ENCODE measurements at regions not wholly inside any gene's neighbourhood (a gene's known extent, or its start where the extent isn't known, plus 50 kb on each side); places are given as distances from the start of the nearest gene placed in this dataset.

DNA sequence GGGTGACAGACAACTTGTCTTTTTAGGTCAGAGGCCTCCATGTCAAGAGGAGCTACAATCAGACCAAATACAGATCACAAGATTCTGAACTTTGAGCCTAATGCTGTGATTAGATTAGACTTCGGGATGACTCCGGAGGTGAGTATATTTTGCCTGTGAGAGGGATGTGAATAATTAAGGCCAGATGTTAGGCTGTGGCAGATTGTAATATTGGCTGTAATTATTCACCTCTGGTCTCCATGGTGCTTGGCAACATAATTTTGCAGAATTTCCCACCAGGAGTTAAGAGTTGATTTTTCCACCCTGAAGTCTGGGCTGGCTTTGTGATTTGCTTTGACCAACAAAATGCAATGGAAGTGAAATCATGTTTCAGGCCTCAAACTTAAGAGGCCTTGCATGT is 108.2 kb upstream of the CWC22 start:
- TF ChIP-seq GABPA (IDR thresholded peaks at IDR 0.05; ENCODE audit: low read depth) (no peak), SPI1 (IDR thresholded peaks at IDR 0.05; ENCODE audit: borderline replicate concordance, low read depth) (no peak)
- no peaks in the 10 kb centered on the region for H3K27me3 ChIP-seq (ENCODE audit: insufficient read depth, poor library complexity, severe bottlenecking)
- no peak overlapping the region for H3K27ac ChIP-seq (replicated peaks)
- no peak overlapping the region for H3K4me3 ChIP-seq (replicated peaks; ENCODE audit: insufficient read depth, low read length)
- no peak for DNase-seq (ENCODE audit: low read depth in 1 of 2, low spot score in 1 of 2)

- Histone ChIP-seq H3K4me3 (replicated peaks; ENCODE audit: insufficient read depth, low read length) (no peak overlapping the region), H3K27ac (replicated peaks) (no peak overlapping the region), H3K27me3 (ENCODE audit: insufficient read depth, poor library complexity, severe bottlenecking) (no peaks in the 10 kb centered on the region)
- TF ChIP-seq, protein P1, sequence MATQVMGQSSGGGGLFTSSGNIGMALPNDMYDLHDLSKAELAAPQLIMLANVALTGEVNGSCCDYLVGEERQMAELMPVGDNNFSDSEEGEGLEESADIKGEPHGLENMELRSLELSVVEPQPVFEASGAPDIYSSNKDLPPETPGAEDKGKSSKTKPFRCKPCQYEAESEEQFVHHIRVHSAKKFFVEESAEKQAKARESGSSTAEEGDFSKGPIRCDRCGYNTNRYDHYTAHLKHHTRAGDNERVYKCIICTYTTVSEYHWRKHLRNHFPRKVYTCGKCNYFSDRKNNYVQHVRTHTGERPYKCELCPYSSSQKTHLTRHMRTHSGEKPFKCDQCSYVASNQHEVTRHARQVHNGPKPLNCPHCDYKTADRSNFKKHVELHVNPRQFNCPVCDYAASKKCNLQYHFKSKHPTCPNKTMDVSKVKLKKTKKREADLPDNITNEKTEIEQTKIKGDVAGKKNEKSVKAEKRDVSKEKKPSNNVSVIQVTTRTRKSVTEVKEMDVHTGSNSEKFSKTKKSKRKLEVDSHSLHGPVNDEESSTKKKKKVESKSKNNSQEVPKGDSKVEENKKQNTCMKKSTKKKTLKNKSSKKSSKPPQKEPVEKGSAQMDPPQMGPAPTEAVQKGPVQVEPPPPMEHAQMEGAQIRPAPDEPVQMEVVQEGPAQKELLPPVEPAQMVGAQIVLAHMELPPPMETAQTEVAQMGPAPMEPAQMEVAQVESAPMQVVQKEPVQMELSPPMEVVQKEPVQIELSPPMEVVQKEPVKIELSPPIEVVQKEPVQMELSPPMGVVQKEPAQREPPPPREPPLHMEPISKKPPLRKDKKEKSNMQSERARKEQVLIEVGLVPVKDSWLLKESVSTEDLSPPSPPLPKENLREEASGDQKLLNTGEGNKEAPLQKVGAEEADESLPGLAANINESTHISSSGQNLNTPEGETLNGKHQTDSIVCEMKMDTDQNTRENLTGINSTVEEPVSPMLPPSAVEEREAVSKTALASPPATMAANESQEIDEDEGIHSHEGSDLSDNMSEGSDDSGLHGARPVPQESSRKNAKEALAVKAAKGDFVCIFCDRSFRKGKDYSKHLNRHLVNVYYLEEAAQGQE (IDR thresholded peaks at IDR 0.05; ENCODE audit: insufficient replicate concordance, low read depth) = no peak
- TF ChIP-seq SPI1 (IDR thresholded peaks at IDR 0.05; ENCODE audit: borderline replicate concordance, low read depth) = no peak
- no peak for TF ChIP-seq GABPA (IDR thresholded peaks at IDR 0.05; ENCODE audit: low read depth)
- no peak for TF ChIP-seq POLR2AphosphoS5 (IDR thresholded peaks at IDR 0.05; ENCODE audit: low read depth)
- TF ChIP-seq CTCF (IDR thresholded peaks at IDR 0.05; ENCODE audit: insufficient read depth, low read length) = no peak
- no peak for DNase-seq (ENCODE audit: low read depth in 1 of 2, low spot score in 1 of 2)
Observed at GRCh38 chr2:180111901-180112300, 104.8 kb upstream of the CWC22 start.

DNA sequence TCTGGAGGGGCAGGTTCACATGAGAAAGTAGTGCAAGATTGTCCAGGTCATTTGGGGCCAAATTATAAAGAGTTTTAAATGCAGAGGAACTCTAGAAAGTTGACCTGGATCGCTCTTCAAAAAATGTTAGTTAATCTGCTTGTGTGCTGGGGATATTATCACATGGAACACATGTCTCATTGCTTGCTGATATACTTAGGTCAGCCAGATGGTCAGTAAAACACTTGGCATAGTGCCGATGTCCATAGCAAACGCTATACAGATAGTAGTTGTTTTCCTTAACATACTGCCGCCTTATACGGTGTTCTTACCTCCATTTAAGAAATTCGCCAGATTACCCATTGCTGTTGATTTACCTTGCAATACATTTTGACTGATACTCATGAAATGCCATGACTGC is 103.4 kb upstream of the CWC22 start:
- Histone ChIP-seq H3K4me3 (replicated peaks; ENCODE audit: insufficient read depth, low read length) (no peak overlapping the region), H3K27me3 (ENCODE audit: insufficient read depth, poor library complexity, severe bottlenecking) (no peaks in the 10 kb centered on the region), H3K27ac (replicated peaks) (no peak overlapping the region)
- TF ChIP-seq CTCF (IDR thresholded peaks at IDR 0.05; ENCODE audit: insufficient read depth, low read length) (no peak), SPI1 (IDR thresholded peaks at IDR 0.05; ENCODE audit: borderline replicate concordance, low read depth) (no peak), GABPA (IDR thresholded peaks at IDR 0.05; ENCODE audit: low read depth) (no peak), POLR2AphosphoS5 (IDR thresholded peaks at IDR 0.05; ENCODE audit: low read depth) (no peak)
- TF ChIP-seq, protein P1 (IDR thresholded peaks at IDR 0.05; ENCODE audit: insufficient replicate concordance, low read depth) = no peak
- DNase-seq (ENCODE audit: low read depth in 1 of 2, low spot score in 1 of 2) = no peak

DNA sequence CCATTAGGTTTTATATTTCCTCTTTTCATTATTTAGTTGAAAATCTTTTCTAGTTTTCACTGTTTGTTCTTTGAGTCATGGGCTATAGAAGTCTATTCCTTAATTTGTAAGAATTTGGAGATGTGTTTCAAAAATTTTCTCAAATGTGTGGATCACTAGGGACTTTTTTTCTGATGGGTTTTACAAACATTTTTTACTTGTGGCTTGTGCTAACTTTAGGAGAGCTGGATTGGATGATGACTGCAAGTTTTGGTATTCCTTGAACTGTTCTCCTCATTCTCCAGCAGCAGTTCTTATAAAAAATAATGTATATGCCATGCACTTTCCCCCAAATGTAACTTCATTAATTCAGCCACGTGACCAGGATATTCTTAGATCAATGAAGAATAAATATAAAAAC is 94.7 kb upstream of the CWC22 start:
- TF ChIP-seq POLR2AphosphoS5 (IDR thresholded peaks at IDR 0.05; ENCODE audit: low read depth) (no peak), SPI1 (IDR thresholded peaks at IDR 0.05; ENCODE audit: borderline replicate concordance, low read depth) (no peak), CTCF (IDR thresholded peaks at IDR 0.05; ENCODE audit: insufficient read depth, low read length) (no peak), GABPA (IDR thresholded peaks at IDR 0.05; ENCODE audit: low read depth) (no peak)
- TF ChIP-seq, protein P1 (IDR thresholded peaks at IDR 0.05; ENCODE audit: insufficient replicate concordance, low read depth) = no peak
- H3K4me3 ChIP-seq (replicated peaks; ENCODE audit: insufficient read depth, low read length) = no peak overlapping the region
- H3K27ac ChIP-seq (replicated peaks) = no peak overlapping the region
- no peaks in the 10 kb centered on the region for H3K27me3 ChIP-seq (ENCODE audit: insufficient read depth, poor library complexity, severe bottlenecking)
- DNase-seq (ENCODE audit: low read depth in 1 of 2, low spot score in 1 of 2) = no peak
